HEK293 (cell line): ENCODE measurements at regions not wholly inside any gene's neighbourhood (a gene's known extent, or its start where the extent isn't known, plus 50 kb on each side); places are given as distances from the start of the nearest gene placed in this dataset.

ENCODE experiments used
- CTCF ChIA-PET: fragments of 350-600 bp; formaldehyde crosslinking; extraction: SDS; loops from one replicate; lab custom pipeline; 2021; ENCODE audit warnings: antibody characterized with exemption; lab: Yijun Ruan, JAX
- POLR2A ChIA-PET: fragments of 300-600 bp; formaldehyde crosslinking; extraction: SDS; loops from one replicate; lab custom pipeline; 2020; ENCODE audit warnings: antibody characterized with exemption, inconsistent platforms; lab: Yijun Ruan, JAX
- H3K27ac ChIP-seq: fragments of 200-500 bp; sonication (Bioruptor generic); 2 replicates; pipeline ENCODE4 v1.5.1; 2014; ENCODE audit warnings: low read depth, low read length, control low read depth, inconsistent platforms; ENCODE audit errors: extremely low read depth
- H3K36me3 ChIP-seq, 2 experiments: fragments of 200-500 bp in 1 of 2; sonication (Bioruptor generic) in 1 of 2; 1 replicate in 1 of 2; 2 replicates in 1 of 2; pipeline ENCODE4 v1.5.1; 2014 to 2017; ENCODE audit warnings: inconsistent platforms in 2 of 2, low read length in 2 of 2; ENCODE audit not compliant: control insufficient read depth in 2 of 2, insufficient read depth in 1 of 2
- H3K4me1 ChIP-seq: fragments of 200-500 bp; sonication (Bioruptor generic); 2 replicates; pipeline ENCODE4 v1.5.1; 2014; ENCODE audit warnings: mild to moderate bottlenecking, low read length, inconsistent platforms; ENCODE audit not compliant: control insufficient read depth, insufficient read depth
- H3K4me3 ChIP-seq: 2 replicates; pipeline ENCODE4 v1.5.1; 2011; ENCODE audit warnings: low read depth, mild to moderate bottlenecking, control low read depth, low read length, moderate library complexity
- H3K9me3 ChIP-seq: fragments of 200-500 bp; sonication (Bioruptor generic); 2 replicates; pipeline ENCODE4 v1.5.1; 2014; ENCODE audit warnings: low read depth, low read length, inconsistent platforms; ENCODE audit not compliant: control insufficient read depth, insufficient read depth
- HIC1 ChIP-seq: fragments of 450-650 bp; formaldehyde crosslinking; IDR thresholded peaks from 2 replicates; pipeline ENCODE4 v1.5.1; 2016; ENCODE audit warnings: missing biosample characterization, missing genetic modification characterization
- HOXA7 ChIP-seq: sonication (generic); formaldehyde crosslinking; IDR thresholded peaks from 2 replicates; pipeline ENCODE4 v1.8.1; 2022; ENCODE audit warnings: missing genetic modification reagents, borderline replicate concordance
- HOXD13 ChIP-seq: sonication (generic); formaldehyde crosslinking; IDR thresholded peaks from 2 replicates; pipeline ENCODE4 v1.8.0; 2022; ENCODE audit warnings: missing genetic modification reagents, borderline replicate concordance
- IKZF3 ChIP-seq: fragments of 450-650 bp; IDR thresholded peaks from 2 replicates; pipeline ENCODE4 v1.5.0; 2018; ENCODE audit warnings: missing biosample characterization, mild to moderate bottlenecking, missing genetic modification characterization, moderate library complexity
- OSR2 ChIP-seq: fragments of 450-650 bp; formaldehyde crosslinking; IDR thresholded peaks from 2 replicates; pipeline ENCODE4 v1.5.1; 2016; ENCODE audit warnings: missing biosample characterization, missing genetic modification characterization
- PRDM6 ChIP-seq: fragments of 450-650 bp; formaldehyde crosslinking; IDR thresholded peaks from 2 replicates; pipeline ENCODE4 v1.5.1; 2017; ENCODE audit warnings: missing biosample characterization, missing genetic modification characterization
- SP3 ChIP-seq: fragments of 450-650 bp; formaldehyde crosslinking; IDR thresholded peaks from 2 replicates; pipeline ENCODE4 v1.5.1; 2016; ENCODE audit warnings: missing biosample characterization, missing genetic modification characterization
- WT1 ChIP-seq: fragments of 450-650 bp; formaldehyde crosslinking; IDR thresholded peaks from 2 replicates; pipeline ENCODE4 v1.5.1; 2016; ENCODE audit warnings: missing biosample characterization, missing genetic modification characterization
- ZBTB11 ChIP-seq: fragments of 450-650 bp; formaldehyde crosslinking; conservative IDR thresholded peaks from 2 replicates; pipeline ENCODE4 v1.5.1; 2016; ENCODE audit warnings: low read depth, missing biosample characterization, missing genetic modification characterization
- ZBTB26 ChIP-seq: fragments of 450-650 bp; formaldehyde crosslinking; optimal IDR thresholded peaks from 2 replicates; pipeline ENCODE3; 2016; ENCODE audit warnings: missing biosample characterization, mild to moderate bottlenecking, missing genetic modification characterization
- ZFP41 ChIP-seq: fragments of 450-650 bp; formaldehyde crosslinking; IDR thresholded peaks from 2 replicates; pipeline ENCODE4 v1.5.1; 2016; ENCODE audit warnings: missing biosample characterization, missing genetic modification characterization, borderline replicate concordance
- ZNF10 ChIP-seq: fragments of 450-650 bp; formaldehyde crosslinking; IDR thresholded peaks from 2 replicates; pipeline ENCODE4 v1.5.1; 2017; ENCODE audit warnings: missing biosample characterization, missing genetic modification characterization
- ZNF37A ChIP-seq: fragments of 450-650 bp; IDR thresholded peaks from 2 replicates; pipeline ENCODE4 v1.5.1; 2018; ENCODE audit warnings: missing biosample characterization, missing genetic modification characterization
- ZNF548 ChIP-seq: fragments of 450-650 bp; formaldehyde crosslinking; IDR thresholded peaks from 2 replicates; pipeline ENCODE4 v1.5.1; 2016; ENCODE audit warnings: missing biosample characterization, missing genetic modification characterization
- ZNF600 ChIP-seq: fragments of 450-650 bp; formaldehyde crosslinking; IDR thresholded peaks from 2 replicates; pipeline ENCODE4 v1.5.1; 2016; ENCODE audit warnings: missing biosample characterization, missing genetic modification characterization
- ZNF624 ChIP-seq: fragments of 450-650 bp; formaldehyde crosslinking; IDR thresholded peaks from 2 replicates; pipeline ENCODE4 v1.5.1; 2017; ENCODE audit warnings: missing biosample characterization, missing genetic modification characterization
- ZNF701 ChIP-seq: fragments of 450-650 bp; formaldehyde crosslinking; IDR thresholded peaks from 2 replicates; pipeline ENCODE4 v1.5.1; 2016; ENCODE audit warnings: missing biosample characterization, missing genetic modification characterization
- ZNF776 ChIP-seq: fragments of 450-650 bp; formaldehyde crosslinking; IDR thresholded peaks from 2 replicates; pipeline ENCODE4 v1.5.0; 2017; ENCODE audit warnings: missing biosample characterization, missing genetic modification characterization, borderline replicate concordance
- ZNF777 ChIP-seq: fragments of 450-650 bp; formaldehyde crosslinking; IDR thresholded peaks from 2 replicates; pipeline ENCODE4 v1.5.1; 2017; ENCODE audit warnings: missing biosample characterization, missing genetic modification characterization, borderline replicate concordance

GRCh38 chr7:136078630-136079029 lies 101.5 kb upstream of the MTPN start (continued):
- TF ChIP-seq ZBTB26 (tag by site-specific recombination): no peak

- POLR2A ChIA-PET: no interaction called here
- Histone ChIP-seq H3K9me3 (no peaks in the 10 kb centered on the region), H3K27ac (no peak overlapping the region), H3K36me3 (no peaks in the 10 kb centered on the region), H3K4me3 (no peak overlapping the region)
- TF ChIP-seq IKZF3 (tag by site-specific recombination) (no peak), ZNF777 (no peak)
- TF ChIP-seq, all 188 proteins: peak for 0
- CTCF ChIA-PET: no interaction called here
- no peaks in the 10 kb centered on the region for H3K4me1 ChIP-seq
Observed at GRCh38 chr7:136076954-136077353, 99.8 kb upstream of the MTPN start.

- no peak overlapping the region for H3K4me3 ChIP-seq
- no peaks in the 10 kb centered on the region for H3K36me3 ChIP-seq
- no peak overlapping the region for H3K27ac ChIP-seq
- no peaks in the 10 kb centered on the region for H3K4me1 ChIP-seq
- TF ChIP-seq ZNF600 (tag by site-specific recombination) (no peak), OSR2 (peak; percentile 42; the same call in 1 of the 2 replicates), WT1 (tag by site-specific recombination) (0 out of 2 replicates have a peak, but pooled peaks have one; percentile 20), PRDM6 (tag by site-specific recombination) (peak; percentile 67; the same call in 1 of the 2 replicates)
- CTCF ChIA-PET: interaction anchor here (0.6 to 0.8 kb wide), 4 partner anchors 24 to 1551 kb away, joined by 3 to 4 read pairs (median 4); no protein-coding TSS in a partner anchor
- no peaks in the 10 kb centered on the region for H3K9me3 ChIP-seq
- POLR2A ChIA-PET: interaction anchor here (1.0 kb wide), 1 partner anchor 11 kb away, joined by 3 read pairs; no protein-coding TSS in a partner anchor
Observed at GRCh38 chr7:136074843-136075242, 97.7 kb upstream of the MTPN start.

- Histone ChIP-seq H3K27ac (no peak overlapping the region), H3K4me3 (no peak overlapping the region), H3K4me1 (no peaks in the 10 kb centered on the region), H3K36me3 (no peaks in the 10 kb centered on the region), H3K9me3 (no peaks in the 10 kb centered on the region)
- TF ChIP-seq ZNF10 (tag by site-specific recombination): no peak
- no peak for TF ChIP-seq OSR2
- no peak for TF ChIP-seq SP3 (tag by site-specific recombination)
- TF ChIP-seq ZBTB26 (tag by site-specific recombination): no peak
- TF ChIP-seq ZNF624 (tag by site-specific recombination): no peak
- no peak for TF ChIP-seq ZNF701 (tag by site-specific recombination)
- no peak for TF ChIP-seq HIC1 (tag by site-specific recombination)
- TF ChIP-seq ZNF548: no peak
- no peak for TF ChIP-seq ZNF776 (tag by site-specific recombination)
- TF ChIP-seq ZNF37A (tag by site-specific recombination): no peak
- no peak for TF ChIP-seq HOXD13 (CRISPR knock-in tag)
- TF ChIP-seq ZFP41 (tag by site-specific recombination): no peak
- TF ChIP-seq ZBTB11: no peak
- TF ChIP-seq HOXA7 (CRISPR knock-in tag): no peak
- CTCF ChIA-PET: interaction anchor here (0.5 to 0.7 kb wide), 2 partner anchors 11 to 99 kb away, joined by 3 to 4 read pairs; no protein-coding TSS in a partner anchor
- POLR2A ChIA-PET: no interaction called here
Observed at GRCh38 chr7:136072447-136072846, 95.3 kb upstream of the MTPN start.
